Stimulated activated CD4-positive, alpha-beta T cell treated with anti-CD3 and anti-CD28 coated beads, TNF-alpha, amount 100 ng/mL, for 48 hours (primary cell): ENCODE measurements at regions not wholly inside any gene's neighbourhood (a gene's known extent, or its start where the extent isn't known, plus 50 kb on each side); places are given as distances from the start of the nearest gene placed in this dataset.

Experiments
- DNase-seq, 3 donors: peaks; one replicate each; pipeline ENCODE4 v3.0.0-alpha.2; 2020; ENCODE audit warnings: low read depth in 3 of 3

- no peak for DNase-seq
Observed at GRCh38 chr2:155404433-155405002, 706.0 kb downstream of the KCNJ3 start.

- DNase-seq = no peak
Observed at GRCh38 chr2:155393406-155393805, 694.9 kb downstream of the KCNJ3 start.

DNA sequence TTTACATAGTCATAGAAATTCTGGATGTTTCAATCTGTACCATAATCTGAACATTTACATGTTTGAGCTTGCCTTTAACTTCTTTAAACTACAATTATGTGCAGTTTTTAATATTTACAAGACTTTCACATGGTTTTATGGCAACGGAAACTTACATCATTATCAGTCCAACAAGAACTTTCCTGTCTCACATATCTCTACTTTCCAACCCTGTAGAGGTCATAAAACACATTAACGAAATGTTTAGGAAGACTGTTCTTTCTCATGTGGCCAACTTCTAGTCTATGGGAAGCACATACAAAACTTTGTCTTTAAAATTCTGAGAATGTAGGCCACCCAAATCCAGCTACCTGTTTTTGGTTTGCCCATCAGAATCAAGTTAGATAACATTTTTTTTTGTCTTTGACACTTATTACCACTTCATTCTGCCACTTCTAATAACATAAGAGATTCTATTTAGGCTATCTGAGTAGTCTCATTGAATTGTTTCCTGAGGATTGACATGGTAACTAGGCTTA is 693.2 kb downstream of the KCNJ3 start:
- no peak for DNase-seq

GRCh38 chr2:155389224-155389623 is 690.7 kb downstream of the KCNJ3 start:
- DNase-seq = no peak

DNA sequence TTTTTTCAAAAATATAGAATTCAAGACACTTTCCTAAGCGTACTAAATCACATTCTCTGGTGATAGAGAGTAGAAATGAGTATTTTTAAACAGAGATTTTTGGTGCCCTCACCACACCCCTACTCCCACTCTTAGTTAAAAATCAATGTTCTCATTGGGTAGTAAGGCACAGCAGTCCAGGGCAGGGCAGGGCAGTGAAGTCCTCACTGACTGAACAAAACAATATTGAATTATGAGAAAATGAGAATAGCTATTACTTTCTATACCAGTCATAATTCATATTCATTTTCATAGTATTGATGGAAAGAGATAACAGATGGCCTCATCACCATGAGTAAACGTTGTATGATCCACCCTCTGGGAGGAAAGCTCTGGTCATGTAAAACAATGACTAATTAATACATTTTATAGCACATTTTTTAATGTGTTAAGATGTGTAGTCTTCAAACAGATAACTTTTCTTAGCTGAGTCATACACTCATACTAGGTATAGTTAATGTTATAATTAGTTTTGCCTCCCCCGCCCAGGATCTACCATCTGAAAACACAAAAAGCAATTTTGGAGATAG is 686.1 kb downstream of the KCNJ3 start:
- DNase-seq = no peak

DNA sequence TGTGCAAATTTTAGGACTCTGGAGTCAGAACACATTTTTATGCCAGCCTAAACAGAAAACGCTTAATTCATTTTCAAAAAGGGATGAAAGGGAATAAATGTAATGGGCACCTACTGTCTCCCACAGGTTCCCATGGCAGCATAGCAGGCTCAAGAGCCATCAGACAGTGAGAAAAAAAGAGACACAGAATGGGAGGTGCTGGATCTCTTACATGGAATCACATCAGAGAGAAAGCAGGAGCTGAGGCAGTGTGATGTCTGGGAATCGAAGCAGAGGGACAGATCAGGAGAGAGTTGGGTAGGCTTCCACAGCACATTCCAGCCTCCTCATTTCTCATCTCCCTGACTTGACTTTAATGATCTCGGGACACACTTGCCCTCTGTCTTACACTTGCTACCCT is 684.3 kb downstream of the KCNJ3 start:
- DNase-seq = no peak

GRCh38 chr2:155381436-155381835 is 682.9 kb downstream of the KCNJ3 start:
- DNase-seq = no peak

GRCh38 chr2:155379494-155379893 is 681.0 kb downstream of the KCNJ3 start:
- no peak for DNase-seq

- no peak for DNase-seq
Observed at GRCh38 chr2:155377931-155378444, 679.5 kb downstream of the KCNJ3 start.

- DNase-seq = no peak
Observed at GRCh38 chr2:155377266-155377680, 678.8 kb downstream of the KCNJ3 start.

GRCh38 chr2:155372969-155373368 is 674.5 kb downstream of the KCNJ3 start:
- no peak for DNase-seq

DNA sequence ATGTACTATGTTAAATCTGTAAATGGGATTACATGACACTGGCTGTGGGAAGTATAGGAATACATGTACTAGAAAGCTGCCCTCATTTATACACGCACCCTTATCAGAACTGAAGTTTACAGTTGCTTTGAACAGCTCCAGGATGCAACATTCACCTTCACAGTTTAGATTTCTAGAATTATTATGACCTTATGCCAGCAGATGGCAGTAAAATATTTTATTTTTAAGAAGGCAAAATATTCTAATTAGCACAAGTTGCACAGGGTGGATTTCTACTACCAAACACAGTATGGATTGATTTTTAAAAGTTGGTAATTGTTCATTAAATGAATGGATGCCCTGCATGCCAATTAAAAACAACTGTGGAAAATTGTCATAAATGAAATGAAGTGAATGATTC is 670.4 kb downstream of the KCNJ3 start:
- no peak for DNase-seq

GRCh38 chr2:155364766-155365165 is 666.3 kb downstream of the KCNJ3 start:
- DNase-seq = no peak

GRCh38 chr2:155363349-155363888 is 664.9 kb downstream of the KCNJ3 start:
- no peak for DNase-seq

DNA sequence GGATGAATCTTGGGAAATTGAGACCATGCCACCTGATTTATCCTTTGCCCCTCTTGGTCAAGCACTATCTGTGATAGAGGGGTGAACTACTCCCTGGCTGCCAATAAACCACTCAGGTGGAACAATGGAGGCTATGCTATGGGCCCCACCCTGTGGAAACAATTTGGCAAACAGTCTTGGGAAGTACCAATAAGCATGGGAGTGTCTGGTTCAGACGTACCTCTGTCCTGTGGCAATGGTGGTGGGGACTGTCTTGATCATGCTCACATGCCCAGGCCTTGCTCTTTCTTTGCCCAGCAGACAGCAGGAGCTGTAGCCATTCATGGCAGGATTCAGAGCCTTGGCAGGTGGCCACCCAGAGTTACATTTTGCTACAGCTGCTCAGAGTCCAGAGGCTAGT is 658.7 kb downstream of the KCNJ3 start:
- DNase-seq = no peak

DNA sequence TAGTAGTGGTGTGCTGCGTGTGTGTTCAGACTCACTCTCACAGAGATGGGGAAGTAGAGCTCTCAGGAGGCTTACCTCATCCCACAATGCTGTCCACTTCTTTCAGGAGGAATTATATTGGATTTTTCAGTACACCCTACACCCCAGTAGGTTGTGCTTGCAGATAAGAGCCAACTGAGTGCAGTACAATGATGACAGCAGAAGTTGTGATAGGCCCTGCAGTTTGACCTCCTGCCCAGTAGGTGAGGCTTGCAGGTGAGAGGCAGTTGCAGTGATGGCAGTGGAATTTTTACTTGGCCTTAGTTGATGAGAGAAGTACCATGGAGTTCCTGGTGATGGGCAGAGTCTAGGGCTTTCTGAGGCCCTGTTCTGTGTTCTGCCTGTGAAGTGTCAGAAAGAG is 657.8 kb downstream of the KCNJ3 start:
- DNase-seq = no peak

- no peak for DNase-seq
Observed at GRCh38 chr2:155350783-155351580, 652.5 kb downstream of the KCNJ3 start.

DNA sequence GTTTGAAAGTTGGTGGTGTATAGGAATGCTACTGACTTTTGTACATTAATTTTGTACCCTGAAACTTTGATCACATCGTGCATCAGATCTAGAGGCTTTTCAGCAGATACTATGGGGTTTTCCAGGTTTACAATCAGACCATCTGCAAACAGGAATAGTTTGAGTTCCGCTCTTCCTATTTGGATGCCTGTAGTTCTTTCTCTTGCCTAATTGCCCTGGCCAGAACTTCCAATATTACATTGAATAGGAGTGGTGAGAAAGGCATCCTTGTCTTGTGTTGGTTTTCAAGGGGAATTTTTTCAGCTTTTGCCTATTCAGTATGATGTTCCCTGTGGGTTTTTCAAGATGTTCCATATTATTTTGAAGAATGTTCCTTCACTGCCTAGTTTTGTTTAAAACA is 633.5 kb downstream of the KCNJ3 start:
- DNase-seq = no peak

- DNase-seq = no peak
Observed at GRCh38 chr2:155320236-155320635, 621.7 kb downstream of the KCNJ3 start.

DNA sequence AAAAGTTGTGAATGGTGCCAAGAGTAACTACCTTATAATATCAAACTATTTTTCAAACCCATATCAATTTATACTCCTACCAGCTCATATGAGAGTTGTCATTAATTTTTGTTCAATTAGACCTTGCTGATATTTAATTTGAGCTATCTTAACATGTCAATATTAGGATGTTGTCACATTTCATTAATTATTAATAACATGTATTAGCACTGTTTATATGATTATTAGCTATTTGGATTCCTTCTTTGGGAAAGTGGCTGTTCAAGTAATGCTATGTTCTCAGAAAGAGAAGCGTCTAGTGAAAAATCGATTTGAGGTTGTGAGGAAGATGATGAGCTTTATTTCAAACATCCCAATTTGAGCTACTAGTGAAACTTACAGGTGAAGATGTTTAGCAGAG is 620.2 kb downstream of the KCNJ3 start:
- DNase-seq = no peak

DNA sequence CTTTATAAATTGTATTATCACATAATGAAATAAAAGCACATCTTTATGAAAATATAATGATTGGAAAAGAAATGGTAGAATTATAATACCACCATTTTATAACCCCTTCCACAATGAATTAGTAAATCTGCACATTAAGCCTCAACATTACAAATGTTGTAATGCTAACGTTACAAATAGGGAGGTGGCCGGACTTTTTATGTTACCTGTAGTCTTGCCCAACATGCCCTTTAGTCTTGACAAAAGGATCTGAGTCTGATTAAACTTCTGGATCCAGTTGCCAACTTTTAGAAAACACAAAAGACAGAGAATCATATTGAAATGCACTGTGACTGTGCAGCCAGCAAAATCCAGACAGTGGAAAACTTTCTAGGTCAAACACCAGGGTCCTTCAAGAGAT is 617.3 kb downstream of the KCNJ3 start:
- no peak for DNase-seq

DNA sequence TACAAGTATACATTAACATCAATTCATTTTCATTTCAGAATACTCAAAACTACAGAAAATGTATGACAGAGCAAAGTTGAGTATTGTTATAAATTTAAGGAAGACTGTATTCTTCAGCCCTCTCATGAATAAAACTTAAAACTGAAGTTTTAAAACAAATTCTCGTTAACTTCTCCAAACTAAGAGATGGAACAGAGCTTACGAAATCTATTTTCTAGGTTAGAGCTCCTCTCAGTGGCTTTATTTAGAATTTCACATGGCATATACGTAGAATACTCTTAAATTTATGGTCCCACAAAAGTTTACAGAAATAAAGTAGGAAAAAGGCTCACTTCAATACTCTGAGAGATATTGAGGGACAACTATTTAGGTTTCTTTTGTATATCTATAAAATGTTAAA is 612.1 kb downstream of the KCNJ3 start:
- no peak for DNase-seq

GRCh38 chr2:155309483-155309882 is 611.0 kb downstream of the KCNJ3 start:
- no peak for DNase-seq
